Astrocyte of the cerebellum (primary cell): ENCODE measurements at regions not wholly inside any gene's neighbourhood (a gene's known extent, or its start where the extent isn't known, plus 50 kb on each side); places are given as distances from the start of the nearest gene placed in this dataset.
A peak's percentile ranks its signal among the peaks of the same experiment; 100 is the strongest.

Experiments used
- DNase-seq: peaks from one replicate; pipeline ENCODE4 v3.0.0-alpha.2; 2011; ENCODE audit warnings: low read depth
- H3K4me3 ChIP-seq: 2 replicates; pipeline ENCODE4 v1.5.1; 2011; ENCODE audit warnings: mild to moderate bottlenecking, low read depth, low read length, moderate library complexity
- in situ Hi-C: cut with HindIII; loops from 2 replicates; pipeline ENCODE4 v1.10.0; 2017; ENCODE audit warnings: low sequenced_read_pairs
- TF ChIP-seq, protein P1 (sequence below): IDR thresholded peaks from 2 replicates; pipeline ENCODE4 v1.5.1; 2012; ENCODE audit warnings: low read length, low read depth, moderate library complexity, mild to moderate bottlenecking; ENCODE audit errors: missing control alignments

DNA sequence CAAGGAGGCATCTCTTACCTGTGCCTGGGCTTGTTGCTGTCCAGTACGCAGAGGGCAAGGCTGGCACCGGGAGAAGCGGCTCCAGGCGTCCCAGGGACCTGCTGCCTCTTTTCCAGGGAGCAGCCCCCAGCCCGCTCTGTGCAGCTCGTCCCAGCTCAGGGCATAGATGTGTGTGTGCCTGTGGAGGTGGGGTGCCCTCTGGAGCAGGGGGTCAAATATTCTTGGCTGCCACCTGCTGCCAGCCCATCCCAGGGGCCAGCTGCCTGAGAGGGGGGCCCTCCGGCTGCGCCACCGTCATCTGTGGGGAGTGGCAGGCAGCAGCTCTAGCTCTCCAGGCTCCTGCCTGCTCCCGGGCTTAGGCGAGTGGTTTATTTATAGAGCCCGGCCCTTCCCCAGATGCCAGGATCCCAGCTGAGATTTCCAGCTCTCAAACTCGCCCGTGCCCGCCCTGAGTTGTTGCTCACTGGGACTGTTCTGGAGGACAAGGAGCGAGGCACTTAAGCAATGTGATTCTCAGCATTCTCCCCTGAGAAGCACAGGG, 87.5 kb downstream of the RTL6 start:
- TF ChIP-seq, protein P1, sequence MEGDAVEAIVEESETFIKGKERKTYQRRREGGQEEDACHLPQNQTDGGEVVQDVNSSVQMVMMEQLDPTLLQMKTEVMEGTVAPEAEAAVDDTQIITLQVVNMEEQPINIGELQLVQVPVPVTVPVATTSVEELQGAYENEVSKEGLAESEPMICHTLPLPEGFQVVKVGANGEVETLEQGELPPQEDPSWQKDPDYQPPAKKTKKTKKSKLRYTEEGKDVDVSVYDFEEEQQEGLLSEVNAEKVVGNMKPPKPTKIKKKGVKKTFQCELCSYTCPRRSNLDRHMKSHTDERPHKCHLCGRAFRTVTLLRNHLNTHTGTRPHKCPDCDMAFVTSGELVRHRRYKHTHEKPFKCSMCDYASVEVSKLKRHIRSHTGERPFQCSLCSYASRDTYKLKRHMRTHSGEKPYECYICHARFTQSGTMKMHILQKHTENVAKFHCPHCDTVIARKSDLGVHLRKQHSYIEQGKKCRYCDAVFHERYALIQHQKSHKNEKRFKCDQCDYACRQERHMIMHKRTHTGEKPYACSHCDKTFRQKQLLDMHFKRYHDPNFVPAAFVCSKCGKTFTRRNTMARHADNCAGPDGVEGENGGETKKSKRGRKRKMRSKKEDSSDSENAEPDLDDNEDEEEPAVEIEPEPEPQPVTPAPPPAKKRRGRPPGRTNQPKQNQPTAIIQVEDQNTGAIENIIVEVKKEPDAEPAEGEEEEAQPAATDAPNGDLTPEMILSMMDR, result no peak
- H3K4me3 ChIP-seq, result no peak overlapping the region
- in situ Hi-C loops, result no loop called here
- DNase-seq, result no peak

- in situ Hi-C loops, result no loop called here
- TF ChIP-seq, protein P1, result no peak
Observed at GRCh38 chr22:44409974-44410316, 88.1 kb downstream of the RTL6 start.

GRCh38 chr22:44409211-44409973, 88.6 kb downstream of the RTL6 start:
- no peak overlapping the region for H3K4me3 ChIP-seq
- TF ChIP-seq, protein P1, result no peak
- no peak for DNase-seq
- in situ Hi-C loops, result no loop called here

More at GRCh38 chr22:44409974-44410316, 88.1 kb downstream of the RTL6 start:
- no peak for DNase-seq
- no peak overlapping the region for H3K4me3 ChIP-seq

DNA sequence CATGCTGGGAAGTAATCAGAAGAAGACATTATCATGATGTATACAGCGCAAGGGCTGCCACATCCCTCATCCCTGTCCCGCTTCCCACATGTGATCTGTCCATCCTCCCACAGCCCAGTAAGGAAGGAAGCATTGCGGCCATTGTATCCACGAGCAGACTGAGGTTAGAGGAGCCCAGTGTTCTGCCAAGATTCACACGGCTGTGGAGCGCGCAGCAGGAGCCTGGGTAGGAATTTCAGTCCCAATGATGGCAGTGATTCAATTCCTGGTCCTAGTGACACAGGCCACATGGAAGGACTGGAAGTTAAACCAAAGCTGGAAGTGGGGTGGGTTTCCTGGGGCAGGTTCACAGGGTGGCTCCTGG, 89.2 kb downstream of the RTL6 start:
- DNase-seq, result no peak
- H3K4me3 ChIP-seq, result no peak overlapping the region
- in situ Hi-C loops, result no loop called here
- TF ChIP-seq, protein P1, result no peak

DNA sequence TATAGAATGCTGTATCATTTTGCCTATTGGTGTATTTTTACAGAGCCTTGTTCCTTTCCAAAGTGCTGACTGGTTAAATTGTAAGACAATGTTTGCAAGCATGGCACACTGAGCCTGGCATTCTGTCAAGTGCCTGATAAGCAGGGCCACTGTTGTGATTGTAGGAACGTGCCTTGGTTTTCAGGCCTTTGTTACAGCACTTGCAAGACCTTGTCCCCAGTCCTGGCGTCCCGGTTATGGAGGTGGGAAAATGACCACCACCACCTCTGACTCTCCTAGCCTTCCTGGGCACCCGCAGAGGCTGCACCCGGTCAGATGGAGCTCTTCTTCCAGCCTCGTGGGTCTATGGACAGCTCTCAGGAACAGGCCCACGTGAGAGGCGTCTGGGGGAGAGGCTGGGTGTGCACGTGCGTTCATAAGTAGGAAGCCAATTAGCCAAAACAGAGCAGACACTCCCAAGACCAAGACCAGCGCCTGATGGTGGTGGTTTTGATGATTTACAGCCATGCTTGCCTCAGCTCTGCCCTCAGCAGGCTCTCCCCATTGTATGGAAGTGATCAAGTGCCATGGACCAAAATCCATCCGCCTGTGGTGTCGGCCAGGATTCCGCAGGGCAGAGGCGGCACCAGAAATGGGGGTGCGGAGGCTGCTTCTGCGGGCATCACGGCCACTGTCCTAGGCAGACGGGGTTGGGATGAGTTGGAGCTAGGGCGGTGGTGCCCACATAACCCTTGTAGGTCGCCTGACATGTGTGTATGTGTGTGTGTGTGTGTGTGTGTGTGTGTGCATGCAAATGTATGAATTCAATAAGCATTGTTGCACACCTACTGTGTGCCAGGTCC, 89.8 kb downstream of the RTL6 start:
- TF ChIP-seq, protein P1, result no peak
- DNase-seq, result no peak
- H3K4me3 ChIP-seq, result no peak overlapping the region
- in situ Hi-C loops, result no loop called here

- in situ Hi-C loops, result no loop called here
- no peak overlapping the region for H3K4me3 ChIP-seq
- TF ChIP-seq, protein P1, result no peak
Observed at GRCh38 chr22:44407171-44407986, 90.7 kb downstream of the RTL6 start.

More at GRCh38 chr22:44407171-44407986, 90.7 kb downstream of the RTL6 start:
- DNase-seq, result peak; percentile 55
